ENCODE measurements at regions not wholly inside any gene's neighbourhood (a gene's known extent, or its start where the extent isn't known, plus 50 kb on each side); places are given as distances from the start of the nearest gene placed in this dataset.

DNA sequence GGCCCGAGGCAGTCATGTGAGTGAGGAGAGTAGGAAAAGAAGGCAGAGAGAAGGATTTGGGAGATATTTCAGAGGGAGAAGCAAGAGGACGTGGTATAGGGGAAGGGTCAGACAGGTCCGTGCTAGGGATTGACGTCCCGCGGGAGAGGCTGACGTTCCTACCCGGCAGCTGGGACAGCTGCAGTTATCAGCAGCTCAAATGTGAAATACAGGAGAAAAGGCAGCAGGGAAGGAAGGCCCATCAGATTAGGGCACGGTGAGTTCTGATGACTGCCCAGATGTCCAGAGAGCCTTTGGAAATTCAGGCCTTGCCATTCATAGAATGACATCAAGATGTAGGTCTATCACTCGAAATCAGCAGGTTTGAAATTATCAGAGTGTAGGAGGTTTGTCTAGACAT, 88.4 kb downstream of the IRS2 start:
- H3K36me3 ChIP-seq (ENCODE audit: low read depth), result no peaks in the 10 kb centered on the region
- peaks cover 7% of the 10 kb centered on the region for H3K4me1 ChIP-seq (replicated peaks; ENCODE audit: insufficient read depth)
- no peak overlapping the region for H2AFZ ChIP-seq
- peaks cover 8% of the 10 kb centered on the region; the same call in 1 of the 2 replicates for H3K9me3 ChIP-seq (ENCODE audit: insufficient read depth, low read depth)
- POLR2A ChIA-PET (ENCODE audit: unreplicated experiment), result no interaction called here
- no peaks in the 10 kb centered on the region for H3K79me2 ChIP-seq (ENCODE audit: low read depth)
- CTCF ChIA-PET, result no interaction called here
- no TSS peak for BruUV-seq (replicated peaks)
- H3K27me3 ChIP-seq (ENCODE audit: insufficient read depth, low read depth), result no peaks in the 10 kb centered on the region
- H3K4me3 ChIP-seq, result no peak overlapping the region
- H3K27ac ChIP-seq, result no peak overlapping the region
- TF ChIP-seq, protein P1, sequence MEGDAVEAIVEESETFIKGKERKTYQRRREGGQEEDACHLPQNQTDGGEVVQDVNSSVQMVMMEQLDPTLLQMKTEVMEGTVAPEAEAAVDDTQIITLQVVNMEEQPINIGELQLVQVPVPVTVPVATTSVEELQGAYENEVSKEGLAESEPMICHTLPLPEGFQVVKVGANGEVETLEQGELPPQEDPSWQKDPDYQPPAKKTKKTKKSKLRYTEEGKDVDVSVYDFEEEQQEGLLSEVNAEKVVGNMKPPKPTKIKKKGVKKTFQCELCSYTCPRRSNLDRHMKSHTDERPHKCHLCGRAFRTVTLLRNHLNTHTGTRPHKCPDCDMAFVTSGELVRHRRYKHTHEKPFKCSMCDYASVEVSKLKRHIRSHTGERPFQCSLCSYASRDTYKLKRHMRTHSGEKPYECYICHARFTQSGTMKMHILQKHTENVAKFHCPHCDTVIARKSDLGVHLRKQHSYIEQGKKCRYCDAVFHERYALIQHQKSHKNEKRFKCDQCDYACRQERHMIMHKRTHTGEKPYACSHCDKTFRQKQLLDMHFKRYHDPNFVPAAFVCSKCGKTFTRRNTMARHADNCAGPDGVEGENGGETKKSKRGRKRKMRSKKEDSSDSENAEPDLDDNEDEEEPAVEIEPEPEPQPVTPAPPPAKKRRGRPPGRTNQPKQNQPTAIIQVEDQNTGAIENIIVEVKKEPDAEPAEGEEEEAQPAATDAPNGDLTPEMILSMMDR (conservative IDR thresholded peaks at IDR 0.05), result no peak
- TF ChIP-seq EZH2 (IDR thresholded peaks at IDR 0.05; ENCODE audit: low read depth), result no peak
- H3F3A ChIP-seq (ENCODE audit: insufficient read depth, low read depth), result no peaks in the 10 kb centered on the region
- no peaks in the 10 kb centered on the region for H4K20me1 ChIP-seq (ENCODE audit: insufficient read depth)
- intact Hi-C loops (cut with micrococcal nuclease; ENCODE audit: unreplicated experiment), result no loop called here
- DNase-seq, result no peak
- H3K4me2 ChIP-seq, result no peak overlapping the region
- no peaks in the 10 kb centered on the region for H3K9me2 ChIP-seq (ENCODE audit: insufficient read depth)

DNA sequence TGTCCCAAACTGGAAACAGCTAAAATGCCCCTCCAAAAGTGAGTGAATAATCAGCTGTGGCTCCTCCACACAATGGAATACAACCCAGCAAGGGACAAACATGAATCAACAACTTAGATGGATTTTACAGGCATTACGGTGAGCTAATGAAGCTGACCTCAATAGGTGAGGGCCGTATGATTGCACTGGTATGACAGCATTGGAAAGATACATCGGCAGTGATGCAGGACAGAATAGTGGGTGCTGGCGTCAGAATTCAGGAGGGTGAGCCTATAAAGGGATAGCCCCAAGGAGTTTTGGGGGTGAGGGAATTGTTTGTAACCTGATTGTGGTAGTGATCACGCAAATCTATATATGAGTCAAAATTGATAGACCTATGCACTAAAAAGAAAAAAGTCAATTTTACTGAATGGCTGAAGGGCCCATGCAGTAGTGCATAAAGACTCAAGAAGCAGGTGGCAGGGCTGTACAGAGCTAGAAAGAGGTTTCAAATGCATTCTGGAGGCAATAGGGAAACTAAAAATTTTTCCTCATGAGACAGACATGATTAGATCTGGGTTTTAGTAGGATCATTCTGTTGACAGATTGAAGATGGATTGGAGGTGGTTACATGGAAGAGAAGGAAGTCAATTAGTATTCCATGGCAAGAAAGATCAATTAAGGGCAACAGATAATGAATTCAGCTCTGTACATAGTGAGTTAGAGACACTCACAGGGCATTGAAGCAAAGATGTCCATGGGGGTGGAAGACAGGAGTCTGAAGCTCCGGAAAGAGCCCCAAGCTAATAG, 90.8 kb downstream of the IRS2 start:
- DNase-seq, result no peak
- no peak for TF ChIP-seq EZH2 (IDR thresholded peaks at IDR 0.05; ENCODE audit: low read depth)
- TF ChIP-seq, protein P1 (conservative IDR thresholded peaks at IDR 0.05), result no peak
- no peaks in the 10 kb centered on the region for H3K27me3 ChIP-seq (ENCODE audit: insufficient read depth, low read depth)
- no peaks in the 10 kb centered on the region for H3F3A ChIP-seq (ENCODE audit: insufficient read depth, low read depth)
- intact Hi-C loops (cut with micrococcal nuclease; ENCODE audit: unreplicated experiment), result no loop called here
- no TSS peak for BruUV-seq (replicated peaks)
- no peaks in the 10 kb centered on the region for H3K36me3 ChIP-seq (ENCODE audit: low read depth)
- no peaks in the 10 kb centered on the region for H3K79me2 ChIP-seq (ENCODE audit: low read depth)
- no peaks in the 10 kb centered on the region for H3K9me3 ChIP-seq (ENCODE audit: insufficient read depth, low read depth)
- H4K20me1 ChIP-seq (ENCODE audit: insufficient read depth), result no peaks in the 10 kb centered on the region
- no peak overlapping the region for H2AFZ ChIP-seq
- no peaks in the 10 kb centered on the region for H3K9me2 ChIP-seq (ENCODE audit: insufficient read depth)
- peaks cover 7% of the 10 kb centered on the region for H3K4me1 ChIP-seq (replicated peaks; ENCODE audit: insufficient read depth)
- ChIA-PET CTCF (no interaction called here), POLR2A (ENCODE audit: unreplicated experiment) (interaction anchor here (0.7 kb wide), 1 partner anchor 186 kb away, joined by 5 read pairs; no protein-coding TSS in a partner anchor)
- no peak overlapping the region for H3K4me3 ChIP-seq
- H3K27ac ChIP-seq, result no peak overlapping the region
- H3K4me2 ChIP-seq, result no peak overlapping the region

DNA sequence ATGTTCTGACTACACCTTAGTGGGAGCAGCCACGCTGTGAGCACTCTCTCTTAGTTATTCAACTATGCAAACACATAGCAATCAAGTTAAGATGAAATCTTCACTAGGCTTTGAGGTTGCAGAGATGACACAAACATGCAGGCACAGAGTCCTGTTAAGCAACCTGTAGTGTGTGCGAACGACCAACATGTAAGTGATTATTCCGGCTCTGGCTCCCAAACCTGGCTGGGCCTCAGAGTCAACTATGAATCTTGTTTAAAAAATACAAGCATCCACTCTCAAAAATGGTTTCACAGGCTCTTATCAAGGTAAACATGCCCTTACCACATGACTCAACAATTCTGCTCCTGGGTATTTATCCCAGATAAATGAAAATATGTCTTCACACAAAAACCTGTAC, 91.4 kb downstream of the IRS2 start:
- Histone ChIP-seq H3K4me3 (no peak overlapping the region), H2AFZ (no peak overlapping the region), H3K27ac (no peak overlapping the region), H3K36me3 (ENCODE audit: low read depth) (no peaks in the 10 kb centered on the region), H3K4me1 (replicated peaks; ENCODE audit: insufficient read depth) (peaks cover 7% of the 10 kb centered on the region), H3K4me2 (no peak overlapping the region), H3K9me2 (ENCODE audit: insufficient read depth) (no peaks in the 10 kb centered on the region), H4K20me1 (ENCODE audit: insufficient read depth) (no peaks in the 10 kb centered on the region), H3K27me3 (ENCODE audit: insufficient read depth, low read depth) (no peaks in the 10 kb centered on the region), H3K79me2 (ENCODE audit: low read depth) (no peaks in the 10 kb centered on the region), H3F3A (ENCODE audit: insufficient read depth, low read depth) (no peaks in the 10 kb centered on the region), H3K9me3 (ENCODE audit: insufficient read depth, low read depth) (no peaks in the 10 kb centered on the region)
- TF ChIP-seq, protein P1 (conservative IDR thresholded peaks at IDR 0.05), result no peak
- TF ChIP-seq EZH2 (IDR thresholded peaks at IDR 0.05; ENCODE audit: low read depth), result no peak
- CTCF ChIA-PET, result no interaction called here
- POLR2A ChIA-PET (ENCODE audit: unreplicated experiment), result no interaction called here
- DNase-seq, result peak in 1 of 2 experiments; percentile 37
- intact Hi-C loops (cut with micrococcal nuclease; ENCODE audit: unreplicated experiment), result no loop called here
- no TSS peak for BruUV-seq (replicated peaks)
